ENCODE measurements at regions not wholly inside any gene's neighbourhood (a gene's known extent, or its start where the extent isn't known, plus 50 kb on each side); places are given as distances from the start of the nearest gene placed in this dataset.
"Not testable (repeated sequence)": the region's sequence is repeated elsewhere in the genome, so short reads cannot be mapped to it uniquely, and the experiment has no call there.

- H3K27ac ChIP-seq (ENCODE audit: low read length): no peak overlapping the region
- no peak overlapping the region for H3K4me2 ChIP-seq (ENCODE audit: low read length)
- no peak overlapping the region for H3K9ac ChIP-seq (ENCODE audit: low read length)
- no peaks in the 10 kb centered on the region for H3K79me2 ChIP-seq (replicated peaks; ENCODE audit: insufficient read depth, low read length)
- no peaks in the 10 kb centered on the region for H3K27me3 ChIP-seq (ENCODE audit: insufficient read depth, low read depth, low read length)
- no peak overlapping the region for H3K4me3 ChIP-seq (ENCODE audit: low read length)
- H3F3A ChIP-seq (ENCODE audit: insufficient read depth, low read length, poor library complexity, severe bottlenecking): no peaks in the 10 kb centered on the region
- no peaks in the 10 kb centered on the region for H4K20me1 ChIP-seq (ENCODE audit: insufficient read depth)
- H3K36me3 ChIP-seq (ENCODE audit: insufficient read depth, low read length): no peaks in the 10 kb centered on the region
- no peaks in the 10 kb centered on the region for H3K9me3 ChIP-seq (ENCODE audit: low read length)
- H2AFZ ChIP-seq (ENCODE audit: low read depth, low read length): no peak overlapping the region
- H3K9me2 ChIP-seq (ENCODE audit: insufficient read depth, low read length): no peaks in the 10 kb centered on the region
- TF ChIP-seq TAF1 (IDR thresholded peaks at IDR 0.05; ENCODE audit: low read depth) (no peak), RAD21 (conservative IDR thresholded peaks at IDR 0.05) (no peak), CTCF (IDR thresholded peaks at IDR 0.05; ENCODE audit: poor library complexity, severe bottlenecking) (no peak)
These were observed 854.8 kb upstream of the ARRDC3 start for GRCh38 chr5:92237896-92238295.

GRCh38 chr5:92222449-92222848, 839.3 kb upstream of the ARRDC3 start:
- Histone ChIP-seq H3K27me3 (ENCODE audit: insufficient read depth, low read depth, low read length) (no peaks in the 10 kb centered on the region), H3K4me2 (ENCODE audit: low read length) (no peak overlapping the region), H3K79me2 (replicated peaks; ENCODE audit: insufficient read depth, low read length) (no peaks in the 10 kb centered on the region), H3F3A (ENCODE audit: insufficient read depth, low read length, poor library complexity, severe bottlenecking) (no peaks in the 10 kb centered on the region), H3K4me3 (ENCODE audit: low read length) (no peak overlapping the region), H2AFZ (ENCODE audit: low read depth, low read length) (no peak overlapping the region), H3K9me2 (ENCODE audit: insufficient read depth, low read length) (no peaks in the 10 kb centered on the region), H3K36me3 (ENCODE audit: insufficient read depth, low read length) (no peaks in the 10 kb centered on the region), H3K9ac (ENCODE audit: low read length) (no peak overlapping the region), H3K9me3 (ENCODE audit: low read length) (peaks cover 3% of the 10 kb centered on the region), H3K27ac (ENCODE audit: low read length) (no peak overlapping the region), H4K20me1 (ENCODE audit: insufficient read depth) (no peaks in the 10 kb centered on the region)
- no peak for TF ChIP-seq RAD21 (conservative IDR thresholded peaks at IDR 0.05)
- TF ChIP-seq POLR2AphosphoS5 (IDR thresholded peaks at IDR 0.05): no peak
- no peak for TF ChIP-seq EZH2 (IDR thresholded peaks at IDR 0.05; ENCODE audit: borderline replicate concordance, insufficient read depth, low read length, poor library complexity, severe bottlenecking)
- no peak for TF ChIP-seq SMC3 (conservative IDR thresholded peaks at IDR 0.05; ENCODE audit: poor library complexity)
- no peak for TF ChIP-seq CTCF (IDR thresholded peaks at IDR 0.05; ENCODE audit: poor library complexity, severe bottlenecking)
- TF ChIP-seq TAF1 (IDR thresholded peaks at IDR 0.05; ENCODE audit: low read depth): no peak
- no peak for TF ChIP-seq MXI1 (conservative IDR thresholded peaks at IDR 0.05; ENCODE audit: poor library complexity, severe bottlenecking)
- no peak for TF ChIP-seq EP300 (conservative IDR thresholded peaks at IDR 0.05; ENCODE audit: poor library complexity, severe bottlenecking)
- no peak for TF ChIP-seq REST (IDR thresholded peaks at IDR 0.05; ENCODE audit: borderline replicate concordance)

- H3K9ac ChIP-seq (ENCODE audit: low read length); H3K9me2 ChIP-seq (ENCODE audit: insufficient read depth, low read length); H3K4me3 ChIP-seq (ENCODE audit: low read length); H2AFZ ChIP-seq (ENCODE audit: low read depth, low read length); H4K20me1 ChIP-seq (ENCODE audit: insufficient read depth); H3K27ac ChIP-seq (ENCODE audit: low read length); H3K9me3 ChIP-seq (ENCODE audit: low read length); H3K79me2 ChIP-seq (replicated peaks; ENCODE audit: insufficient read depth, low read length); H3K27me3 ChIP-seq (ENCODE audit: insufficient read depth, low read depth, low read length); H3F3A ChIP-seq (ENCODE audit: insufficient read depth, low read length, poor library complexity, severe bottlenecking); H3K36me3 ChIP-seq (ENCODE audit: insufficient read depth, low read length); H3K4me2 ChIP-seq (ENCODE audit: low read length): not testable (repeated sequence)
These were observed 833.7 kb upstream of the ARRDC3 start for GRCh38 chr5:92216852-92217251.
